ENCODE measurements at regions not wholly inside any gene's neighbourhood (a gene's known extent, or its start where the extent isn't known, plus 50 kb on each side); places are given as distances from the start of the nearest gene placed in this dataset.

DNA sequence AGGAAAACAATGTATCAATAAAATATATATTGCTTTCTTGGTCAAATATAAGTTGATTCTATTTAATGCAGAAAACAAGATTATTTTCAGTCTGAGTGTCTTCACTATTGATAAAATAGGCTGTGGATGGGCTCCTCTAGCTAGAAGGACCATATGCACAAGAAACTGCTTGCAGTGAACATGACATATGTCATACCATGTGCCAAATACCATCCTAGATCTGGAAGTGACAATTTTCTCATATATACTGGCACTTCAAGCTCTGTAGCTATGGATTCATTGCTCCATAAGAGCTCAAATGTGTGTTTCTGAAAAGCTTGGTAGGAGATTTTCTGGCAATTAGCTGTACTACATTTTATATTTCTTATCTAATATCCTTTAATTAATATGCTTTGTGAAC lies 95.6 kb upstream of the CDH6 start:
- no peak for DNase-seq

DNA sequence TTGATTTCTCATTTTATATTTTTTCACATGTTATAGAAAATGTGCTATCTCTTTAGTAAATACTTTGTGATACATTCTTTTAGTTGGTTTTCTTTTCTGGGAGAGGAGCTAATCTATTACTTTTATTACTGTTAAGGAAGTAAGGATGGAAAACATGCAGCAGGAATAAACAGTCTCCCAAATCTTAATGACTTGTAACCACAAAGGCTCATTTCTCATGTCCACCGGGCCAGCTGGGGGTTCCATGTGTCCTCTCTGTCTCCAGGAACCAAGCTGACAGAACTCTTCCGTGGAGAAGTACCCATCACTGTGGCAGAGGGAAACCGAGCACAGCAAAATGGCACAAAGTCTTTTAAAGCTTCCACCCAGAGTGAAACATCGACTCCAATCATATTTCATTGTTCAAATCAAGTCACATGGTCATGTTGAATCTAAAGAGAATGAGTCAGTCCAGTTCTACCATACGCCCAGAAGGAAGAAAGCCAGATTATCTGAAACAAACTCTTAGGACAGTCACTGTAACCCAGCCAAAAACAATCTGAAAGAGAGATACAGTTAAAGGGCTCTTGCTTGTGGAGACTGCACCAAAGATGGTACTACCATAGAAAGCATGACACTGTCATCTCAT lies 97.1 kb upstream of the CDH6 start:
- DNase-seq, result no peak

DNA sequence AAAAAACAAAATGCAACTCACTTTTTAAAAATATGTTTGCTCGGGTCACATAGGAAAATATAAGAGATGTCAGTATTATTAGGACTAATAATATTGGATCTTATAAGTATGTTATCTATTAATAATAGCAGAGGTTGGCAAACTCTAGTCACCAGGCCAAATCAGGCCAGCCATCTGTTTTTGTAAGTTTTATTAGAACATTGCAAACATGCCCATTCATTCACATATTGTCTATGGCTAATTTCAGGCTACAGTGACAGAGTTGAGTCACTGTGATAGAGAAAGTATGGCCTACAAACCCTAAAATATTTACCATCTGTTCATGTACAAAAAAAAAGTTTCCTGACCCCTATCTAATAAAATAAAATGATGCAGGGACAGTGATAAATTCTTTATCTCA lies 97.7 kb upstream of the CDH6 start:
- no peak for DNase-seq

DNA sequence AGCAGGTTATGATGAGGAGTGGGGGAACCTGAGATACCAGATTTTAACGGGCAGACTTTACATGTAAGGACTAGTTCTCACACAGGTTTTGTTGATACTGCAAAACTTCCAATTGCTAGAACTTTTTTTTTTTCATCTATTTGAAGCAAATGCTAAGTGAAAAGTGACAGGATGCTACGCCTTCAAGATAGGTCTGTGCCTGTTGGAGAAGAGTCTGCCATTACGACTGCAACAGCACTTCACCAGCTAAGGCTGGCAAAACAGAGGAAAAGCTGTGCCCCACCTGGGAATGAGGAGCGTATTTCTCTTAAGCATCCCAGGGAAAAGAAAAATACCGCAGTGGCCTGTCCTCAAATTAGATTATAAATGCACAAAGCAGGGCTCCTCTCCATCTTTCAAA lies 102.0 kb upstream of the CDH6 start:
- DNase-seq, result no peak

DNA sequence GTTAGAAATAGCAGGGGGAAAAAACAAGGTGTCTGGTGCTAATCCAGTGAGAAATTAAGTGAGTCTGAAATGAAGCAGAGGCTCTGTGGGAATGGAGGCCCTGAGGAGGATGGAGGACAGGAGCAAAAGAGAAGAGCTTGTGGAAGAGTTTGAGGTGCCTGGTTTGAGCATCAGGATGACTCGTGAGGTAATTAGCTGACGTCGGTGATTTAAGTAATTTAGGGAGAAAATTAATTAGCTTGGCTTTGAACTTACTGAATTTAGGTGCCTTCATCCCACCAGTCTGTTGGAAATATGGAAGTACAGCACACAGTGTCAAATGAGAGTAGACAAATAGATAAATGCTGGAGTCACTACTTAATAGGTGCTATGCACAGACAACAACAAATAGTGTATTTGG lies 103.0 kb upstream of the CDH6 start:
- no peak for DNase-seq

DNA sequence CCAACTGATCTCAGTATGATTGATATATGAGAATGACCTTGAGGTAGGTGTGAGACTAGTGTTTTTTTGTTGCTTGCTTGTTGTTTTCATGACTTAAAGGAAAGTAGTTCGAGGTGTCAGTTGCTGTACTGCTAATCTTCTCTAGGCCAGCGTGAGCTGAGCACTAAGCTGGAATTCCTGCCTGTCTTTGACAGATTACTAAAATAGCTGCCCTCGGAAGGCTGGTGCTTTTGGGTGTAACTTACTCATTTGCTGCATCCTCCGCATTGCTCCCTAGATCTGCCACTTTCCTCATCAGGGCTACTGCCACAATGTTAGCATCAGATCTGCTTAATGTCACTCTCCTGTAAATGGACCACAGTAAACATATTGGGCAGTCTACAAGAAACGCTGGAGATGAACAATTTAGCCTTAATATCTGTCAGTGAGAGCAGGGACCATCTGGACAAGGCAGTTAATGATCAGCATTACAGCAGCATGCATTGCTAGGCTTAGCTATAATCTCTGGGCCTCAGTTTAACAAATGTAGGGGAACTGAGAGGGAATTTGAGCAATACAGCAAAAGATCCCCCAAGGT lies 106.6 kb upstream of the CDH6 start:
- no peak for DNase-seq

DNA sequence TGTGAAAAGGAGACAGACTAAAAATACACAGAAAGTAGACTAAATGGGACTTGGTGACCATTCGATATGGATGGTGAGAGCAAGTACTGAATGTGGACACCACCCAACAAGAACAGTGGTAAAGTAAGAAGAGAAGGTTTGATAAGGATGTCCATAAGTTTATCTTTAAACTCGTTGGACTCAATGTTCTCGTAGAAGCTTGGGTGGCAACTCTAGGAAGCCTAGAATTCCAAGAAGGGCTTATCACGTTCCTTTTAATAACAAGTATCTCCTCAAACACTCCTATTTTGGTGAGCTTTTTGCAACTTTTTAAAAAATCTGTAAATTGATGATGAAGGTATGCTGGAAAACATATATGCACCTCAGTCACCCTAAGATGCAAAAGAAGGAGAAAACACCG lies 108.6 kb upstream of the CDH6 start:
- no peak for DNase-seq

DNA sequence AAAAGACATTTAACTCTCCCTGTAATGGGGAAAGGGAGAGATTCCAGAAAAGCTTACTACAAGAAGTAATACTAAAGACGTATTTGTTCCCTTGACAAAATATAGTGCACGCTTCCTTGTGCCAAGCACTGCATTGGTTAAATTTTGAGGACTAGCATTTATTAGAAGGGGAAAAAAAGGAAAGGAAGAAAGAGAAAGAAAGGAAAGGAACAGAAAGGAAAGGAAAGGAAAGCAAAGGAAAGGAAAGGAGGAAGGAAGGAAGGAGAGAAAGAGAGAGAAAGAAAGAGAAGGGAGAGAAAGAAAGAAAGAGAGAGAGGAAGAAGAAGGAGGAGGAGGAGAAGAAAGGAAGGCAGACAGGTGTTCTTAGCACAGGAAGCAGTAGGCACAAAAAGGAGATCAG lies 110.1 kb upstream of the CDH6 start:
- DNase-seq, result no peak

DNA sequence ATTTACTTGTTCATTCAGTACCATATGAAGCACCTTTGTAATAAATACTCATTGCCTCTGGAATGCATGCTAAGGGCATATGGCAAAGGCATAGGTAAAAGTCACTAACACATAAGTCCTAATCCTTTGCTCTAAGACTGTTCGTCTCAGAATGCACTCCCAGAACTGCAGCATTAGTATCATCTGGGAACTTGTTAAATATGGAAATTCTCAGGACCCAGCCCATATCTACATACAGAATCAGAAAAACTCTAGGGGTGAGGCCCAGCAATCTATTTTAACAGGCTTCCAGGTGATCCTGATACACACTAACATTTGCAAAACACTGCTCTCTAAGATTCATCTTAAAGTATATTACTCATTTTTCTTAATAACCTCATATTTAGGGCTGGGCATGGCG lies 113.8 kb upstream of the CDH6 start:
- no peak for DNase-seq

DNA sequence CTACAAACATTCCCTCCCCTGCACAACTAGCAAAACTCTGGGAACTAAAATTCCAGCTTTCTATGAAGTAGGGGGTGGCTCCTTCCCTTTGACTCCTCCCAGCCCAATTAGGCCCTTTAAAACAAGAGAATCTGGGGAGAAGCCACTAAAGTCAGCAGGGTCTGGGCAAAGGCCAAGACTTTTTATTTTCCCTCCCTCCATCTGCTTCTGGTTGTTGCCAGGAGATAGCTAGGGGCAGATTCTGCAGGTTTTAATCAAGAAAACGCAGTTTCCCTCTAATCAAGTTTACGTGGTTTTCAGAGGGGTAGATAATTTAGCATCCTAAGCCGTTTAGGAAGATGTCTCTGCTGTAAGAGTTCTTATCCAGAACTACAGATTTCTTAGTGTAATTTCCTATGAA lies 114.5 kb upstream of the CDH6 start:
- no peak for DNase-seq

DNA sequence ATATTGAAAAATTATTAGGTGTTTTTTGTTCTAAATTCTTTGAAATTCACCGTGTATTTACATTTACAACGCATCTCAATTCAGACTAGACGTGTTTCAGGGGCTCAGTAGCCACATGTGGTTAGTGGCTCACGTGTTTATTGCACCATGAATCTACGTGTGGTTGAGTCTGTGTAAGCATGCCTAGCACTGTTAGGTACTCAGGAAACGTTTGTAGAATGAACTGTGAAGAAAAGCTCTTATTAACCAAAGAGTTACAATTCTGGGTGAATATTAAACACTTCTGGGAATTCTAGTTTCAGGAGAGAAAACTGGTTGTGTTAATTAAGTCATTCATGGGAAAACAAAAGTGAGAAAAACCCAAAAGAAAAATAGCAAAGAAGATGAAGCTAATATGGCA lies 117.5 kb upstream of the CDH6 start:
- DNase-seq, result no peak

DNA sequence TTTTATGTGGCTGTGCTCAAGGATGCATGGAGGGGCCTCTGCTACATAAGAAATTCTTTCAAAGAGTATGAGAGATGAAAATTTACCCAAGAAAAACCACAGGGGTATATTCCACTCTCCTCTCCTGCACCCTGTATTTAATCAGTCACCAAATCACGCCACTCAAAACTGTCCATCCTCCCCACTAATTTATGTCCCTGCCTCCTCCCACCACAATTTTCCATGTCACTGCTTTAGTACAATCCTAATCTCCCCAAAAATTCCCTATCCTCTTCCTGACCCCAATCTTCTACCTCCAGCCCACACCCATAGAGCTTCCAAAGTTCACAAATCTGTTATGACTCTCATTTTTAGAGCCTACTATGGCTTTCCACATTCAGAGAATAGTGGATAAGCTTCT lies 125.2 kb upstream of the CDH6 start:
- no peak for DNase-seq

DNA sequence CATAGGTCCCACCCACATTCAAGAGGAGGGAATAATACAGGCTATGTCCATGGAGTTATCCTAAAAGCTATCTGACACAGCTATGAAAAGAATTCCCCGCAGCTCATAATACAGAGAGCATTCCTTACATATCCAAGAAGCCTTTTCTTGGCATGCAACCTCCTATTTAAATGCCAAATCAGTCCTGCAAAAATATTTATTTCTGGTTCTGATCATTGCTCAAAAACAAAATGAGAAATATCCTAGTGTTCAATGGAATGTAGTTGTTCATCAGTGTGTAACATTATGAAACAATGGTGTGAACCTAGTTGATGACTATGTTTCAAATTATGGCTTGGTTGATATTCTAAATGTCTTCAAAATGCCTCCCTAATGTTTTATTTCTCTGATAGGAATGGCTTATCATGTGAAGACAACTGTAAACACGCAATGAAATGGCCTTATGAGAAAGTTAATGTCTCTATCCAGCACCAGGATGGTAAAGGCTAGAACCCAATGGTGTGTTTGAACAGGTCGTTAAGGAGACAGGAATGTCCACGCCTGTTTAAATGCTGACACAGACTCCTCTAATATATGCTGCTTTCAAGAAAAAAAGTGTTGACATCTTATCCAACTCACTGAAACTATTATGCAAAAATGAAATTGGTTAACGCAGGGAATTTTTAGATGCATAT lies 126.7 kb upstream of the CDH6 start:
- DNase-seq, result no peak

DNA sequence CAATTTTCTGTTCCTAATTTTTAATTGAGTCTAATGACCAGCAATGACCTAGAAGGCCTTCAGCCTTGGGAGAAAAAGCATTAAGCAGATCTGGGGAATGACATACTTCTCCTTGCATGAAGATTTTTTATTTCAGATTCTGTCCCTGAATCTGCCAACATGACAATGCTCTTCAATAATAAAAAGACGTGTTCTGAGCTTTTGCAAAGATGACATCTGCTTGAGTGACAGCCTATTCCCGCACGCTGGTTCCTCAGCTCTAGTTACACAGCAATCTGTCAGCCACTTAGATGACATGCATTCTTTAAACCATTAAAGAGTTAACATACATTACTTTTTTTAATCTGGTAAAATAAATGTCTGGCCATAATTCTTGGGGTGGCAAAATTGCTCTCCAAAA lies 129.3 kb upstream of the CDH6 start:
- no peak for DNase-seq

DNA sequence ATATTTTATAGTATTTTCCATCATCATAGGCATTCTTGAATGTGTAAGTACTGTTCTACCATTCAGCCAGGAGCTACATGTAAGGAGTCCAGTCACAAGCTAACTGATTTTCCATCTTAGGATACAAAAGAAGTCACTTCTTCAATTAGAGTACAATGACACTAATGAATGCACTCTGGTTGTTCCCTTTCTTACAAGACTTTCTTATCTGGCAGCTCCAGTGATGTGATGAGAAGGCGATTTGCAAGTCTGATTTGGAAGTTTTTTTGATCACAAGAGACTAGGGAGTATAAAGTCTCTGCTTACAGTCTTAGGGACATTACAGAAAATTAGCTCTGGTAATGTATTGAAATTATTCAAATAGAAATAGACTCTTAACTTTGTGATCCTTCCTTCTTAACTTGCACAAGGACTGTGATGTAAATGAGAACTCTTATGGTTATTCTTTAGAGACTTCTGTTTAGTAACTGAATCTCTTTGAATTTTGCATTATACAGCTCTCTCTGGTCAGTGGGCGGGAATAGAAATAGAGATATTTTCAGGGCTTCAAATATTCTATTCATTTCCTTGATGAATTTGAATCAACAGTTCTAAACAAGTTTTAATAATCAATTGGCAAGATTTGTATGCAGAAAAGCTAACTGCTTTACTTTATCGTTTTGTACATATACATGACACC lies 130.4 kb upstream of the CDH6 start:
- no peak for DNase-seq

DNA sequence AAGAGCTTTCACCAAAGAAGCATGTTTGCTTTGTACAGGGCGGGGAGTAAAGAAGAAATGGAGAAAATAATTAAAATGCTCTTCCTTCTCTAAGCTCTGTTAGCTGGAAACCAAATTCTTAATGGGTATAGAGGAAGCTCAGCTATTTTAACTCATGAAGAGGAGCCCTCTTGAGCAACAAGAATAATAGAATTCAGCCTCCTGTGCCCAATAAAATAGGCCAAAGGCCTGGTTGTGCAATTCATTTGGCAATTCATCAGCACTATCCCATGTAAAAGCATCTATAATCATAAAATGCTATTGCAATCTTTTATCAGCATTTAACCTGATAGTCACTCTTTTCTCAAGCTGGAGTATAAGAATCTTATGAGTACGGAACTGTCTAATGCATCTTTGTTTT lies 133.6 kb upstream of the CDH6 start:
- no peak for DNase-seq

DNA sequence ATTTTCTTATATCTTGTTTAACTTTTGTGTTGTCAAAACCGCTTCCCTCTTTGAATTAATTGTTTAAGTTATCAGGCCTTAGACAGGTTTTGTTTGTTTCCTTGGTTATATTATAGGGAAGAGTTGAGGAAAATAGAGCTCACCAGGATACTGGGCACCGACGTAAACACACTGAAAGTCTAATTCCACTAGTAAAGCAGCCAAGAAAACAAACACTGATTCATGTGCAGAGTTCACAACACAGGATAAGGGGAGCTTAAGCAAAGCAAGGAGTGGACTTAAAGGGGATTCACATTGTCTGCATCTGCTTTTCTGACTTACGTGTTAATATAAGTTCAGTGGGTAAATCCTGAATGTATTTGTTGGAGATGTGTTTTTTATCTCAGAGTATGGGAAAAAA lies 139.0 kb upstream of the CDH6 start:
- no peak for DNase-seq

DNA sequence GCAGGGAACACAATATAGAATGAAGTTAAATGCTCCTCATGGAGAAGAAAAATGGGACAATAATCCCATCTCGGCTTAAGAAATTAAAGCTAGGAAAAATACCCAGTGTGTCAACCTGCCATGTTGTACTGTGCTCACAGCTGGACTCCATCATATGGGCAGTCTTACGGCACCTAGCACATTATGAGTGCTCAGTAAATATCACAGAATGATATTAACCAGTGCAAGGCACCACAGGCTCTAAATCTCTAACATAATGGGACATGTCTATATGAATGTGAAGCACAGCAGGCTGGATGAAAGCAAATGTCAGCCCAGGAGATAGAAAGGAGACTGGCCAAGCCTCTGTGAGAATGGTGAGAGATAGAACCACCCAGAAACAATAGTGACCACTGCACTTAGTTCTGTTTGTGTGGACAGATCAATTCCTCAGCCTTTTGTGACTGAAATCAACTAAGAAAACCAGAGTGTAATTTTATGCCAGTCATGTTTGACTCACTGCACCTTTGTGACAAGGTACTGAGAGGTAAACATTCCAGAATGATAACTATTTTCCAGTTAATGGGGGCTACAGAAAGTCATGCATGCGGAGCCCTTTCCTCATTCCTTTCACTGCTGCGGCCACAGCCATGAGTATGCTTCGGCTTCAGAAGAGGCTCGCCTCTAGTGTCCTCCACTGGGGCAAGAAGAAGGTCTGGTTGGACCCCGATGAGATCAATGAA lies 140.4 kb upstream of the CDH6 start:
- no peak for DNase-seq

DNA sequence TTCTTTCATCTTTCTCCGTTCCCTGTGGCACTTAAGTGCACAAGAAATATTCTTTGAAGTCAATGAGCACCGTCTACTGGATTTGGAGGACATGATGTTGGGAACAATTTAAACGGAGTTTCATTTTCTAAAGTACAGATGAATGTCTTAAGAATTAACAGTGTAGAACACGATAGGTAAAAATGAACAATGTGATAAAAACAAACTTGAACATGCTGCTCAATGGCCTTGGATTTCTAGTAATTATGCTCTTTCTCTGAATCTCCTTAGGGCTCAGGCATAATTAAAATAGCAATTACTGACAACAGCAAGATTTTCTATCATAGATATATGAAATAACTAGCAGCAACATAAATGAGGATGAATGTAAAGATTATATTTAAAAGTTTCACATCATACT lies 142.2 kb upstream of the CDH6 start:
- DNase-seq, result no peak

DNA sequence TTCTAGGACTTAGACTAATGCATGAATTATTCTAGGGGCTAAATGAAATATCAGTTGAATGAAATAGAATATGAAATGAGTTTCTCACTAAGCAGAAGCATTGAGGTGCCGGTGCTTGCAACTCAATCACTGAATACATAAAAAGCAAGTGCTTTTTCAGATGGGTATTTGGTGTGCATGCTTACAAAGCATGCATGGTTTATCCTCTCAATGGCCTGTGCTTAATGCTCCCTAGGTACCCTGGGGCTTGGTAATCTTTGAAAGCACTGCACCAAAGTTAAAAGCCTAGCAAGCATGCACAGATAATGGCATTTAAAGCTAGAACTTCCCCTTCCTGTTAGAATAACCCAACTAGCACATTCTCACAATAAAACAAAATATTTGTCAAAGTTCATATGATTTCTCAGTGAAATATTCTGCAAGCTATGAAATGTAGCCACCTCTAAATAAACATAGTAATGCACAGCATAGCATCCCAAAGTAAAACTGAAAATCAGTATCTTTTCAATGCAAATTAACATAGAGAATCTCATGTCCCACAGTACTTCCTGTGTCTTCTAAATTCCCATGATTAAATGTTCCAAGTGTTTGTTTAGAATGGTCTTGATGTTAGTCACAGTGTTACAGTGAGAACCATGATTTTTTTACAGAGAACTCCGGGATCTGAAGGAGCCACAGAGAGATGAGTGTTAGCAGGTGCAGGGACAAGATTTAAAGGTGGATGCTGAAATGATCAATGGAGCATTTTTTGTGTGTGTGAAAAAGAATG lies 143.4 kb upstream of the CDH6 start:
- no peak for DNase-seq

DNA sequence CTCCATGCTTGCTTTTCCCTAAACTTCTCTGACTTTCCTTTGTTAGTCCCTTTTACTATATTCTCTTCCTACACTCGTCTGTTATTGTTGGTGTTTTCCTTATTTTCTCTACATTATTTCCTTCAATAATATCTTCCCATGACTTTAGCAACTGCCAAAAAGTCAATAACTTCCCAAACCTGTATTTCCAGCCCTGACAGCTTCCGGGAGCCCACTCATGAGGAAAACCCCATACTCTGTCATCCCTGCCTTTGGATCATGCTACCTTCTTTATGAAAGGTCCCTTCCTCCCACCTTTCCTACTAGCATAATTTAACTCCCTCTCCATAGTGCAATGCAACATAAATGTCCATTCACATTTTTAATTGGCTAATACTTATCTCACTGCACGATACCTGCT lies 144.0 kb upstream of the CDH6 start:
- DNase-seq, result no peak

DNA sequence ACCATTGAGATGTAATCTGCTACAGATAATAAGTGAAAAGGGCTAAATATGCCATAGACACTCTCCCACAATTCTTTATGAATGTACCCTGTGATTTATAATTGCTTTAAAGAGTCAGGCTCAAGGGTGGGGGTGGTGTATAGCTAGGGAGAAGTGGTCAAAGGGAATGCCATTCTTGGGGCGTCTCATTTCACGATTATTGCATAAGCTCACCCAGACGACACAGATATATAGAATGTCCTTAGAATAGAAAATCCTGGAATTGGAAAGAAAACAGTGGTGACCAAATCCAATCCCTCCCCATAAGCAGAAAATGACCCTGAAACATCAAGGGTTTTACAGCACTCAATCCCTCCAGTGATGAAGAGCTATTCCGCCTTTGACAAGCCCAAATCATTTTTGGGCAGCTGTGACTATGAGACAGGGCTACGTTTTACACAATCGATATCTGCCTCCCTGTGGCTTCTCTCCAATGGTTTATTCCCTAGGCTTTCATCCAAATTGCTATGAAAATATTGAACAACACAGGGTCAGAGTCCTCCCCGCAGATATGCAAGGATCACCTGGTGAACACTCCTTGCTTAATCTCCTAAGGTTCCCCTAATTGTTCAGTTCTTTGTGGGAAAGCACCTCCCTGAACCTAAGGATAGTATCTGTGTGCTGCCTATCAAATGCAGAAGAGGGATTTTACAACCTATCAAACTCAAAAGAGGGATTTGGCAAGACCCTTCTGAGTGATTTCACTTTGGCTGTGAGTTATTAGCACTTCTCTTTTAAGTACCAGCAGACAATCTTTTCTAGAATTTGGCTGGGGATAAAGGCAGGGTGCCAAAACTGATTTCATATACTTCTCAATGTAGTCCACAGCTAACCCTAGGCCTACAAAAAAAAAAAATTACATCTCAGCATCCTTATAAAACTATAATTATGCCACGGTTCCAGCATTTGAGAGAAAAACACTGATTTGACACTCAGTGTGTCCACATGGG lies 144.9 kb upstream of the CDH6 start:
- no peak for DNase-seq
